ENCODE measurements at regions not wholly inside any gene's neighbourhood (a gene's known extent, or its start where the extent isn't known, plus 50 kb on each side); places are given as distances from the start of the nearest gene placed in this dataset.

DNA sequence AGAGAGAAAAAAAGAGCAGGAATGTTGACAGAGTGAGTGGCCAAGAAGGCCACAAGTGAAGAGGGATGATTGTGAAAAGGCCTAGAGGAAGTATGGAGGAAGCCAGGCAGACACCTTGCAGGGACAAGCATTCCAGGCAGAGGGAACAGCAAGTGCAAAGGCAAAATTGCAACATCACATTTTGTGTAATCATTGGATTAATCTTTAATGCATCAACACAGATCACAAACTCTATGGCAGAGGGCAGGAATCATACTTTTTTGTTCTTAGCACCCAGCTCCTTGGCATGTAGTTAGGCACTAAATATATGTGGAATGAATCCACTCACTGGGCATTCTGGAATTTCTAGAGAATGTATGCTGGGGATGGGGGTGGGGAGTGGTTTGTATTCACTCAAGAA lies 312.1 kb upstream of the PROK2 start:
- TF ChIP-seq CTCF (IDR thresholded peaks at IDR 0.05; ENCODE audit: insufficient read depth, low read length, poor library complexity, severe bottlenecking) (no peak), EZH2phosphoT487 (conservative IDR thresholded peaks at IDR 0.05; ENCODE audit: low read length) (no peak)

Measured in SU-DHL-6 (cell line).